Panc1 (cell line): ENCODE measurements at regions not wholly inside any gene's neighbourhood (a gene's known extent, or its start where the extent isn't known, plus 50 kb on each side); places are given as distances from the start of the nearest gene placed in this dataset.

ENCODE experiments used
- ATAC-seq: fragments of 200-7000 bp; cut with Tn5 transposase; 2 replicates; pipeline ENCODE4 v1.9.1; 2020; ENCODE audit warnings: mild to moderate bottlenecking, moderate library complexity
- BruUV-seq: library from RNA; stranded (reverse); fragments of 400-500 nt; replicated peaks from 2 replicates; lab custom pipeline; 2021; lab: Mats Ljungman, UMichigan
- CTCF ChIA-PET: fragments of 300-600 bp; sonication (Branson Sonifier 250); formaldehyde crosslinking; loops from one replicate; lab custom pipeline; 2022; ENCODE audit warnings: antibody characterized with exemption; lab: Charles Lee
- POLR2A ChIA-PET: fragments of 300-600 bp; sonication (Branson Sonifier 250); formaldehyde crosslinking; loops from one replicate; lab custom pipeline; 2022; ENCODE audit warnings: antibody characterized with exemption; lab: Charles Lee
- DNase-seq: peaks from one replicate; pipeline ENCODE4 v3.0.0-alpha.2; 2010; ENCODE audit warnings: low read depth, low spot score
- H3K27ac ChIP-seq: 2 replicates; pipeline ENCODE4 v1.5.1; 2011; ENCODE audit warnings: mild to moderate bottlenecking, low read length, inconsistent platforms
- H3K27me3 ChIP-seq: fragments of 200-500 bp; sonication (Bioruptor generic); 2 replicates; pipeline ENCODE4 v1.6.0; 2014; ENCODE audit warnings: low read length, inconsistent platforms; ENCODE audit not compliant: control insufficient read depth, insufficient read depth
- H3K36me3 ChIP-seq: fragments of 200-500 bp; sonication (Bioruptor generic); 2 replicates; pipeline ENCODE4 v1.5.1; 2014; ENCODE audit warnings: inconsistent platforms, mild to moderate bottlenecking, low read length, moderate library complexity; ENCODE audit not compliant: control insufficient read depth, insufficient read depth
- H3K4me1 ChIP-seq: 2 replicates; pipeline ENCODE4 v1.5.1; 2011; ENCODE audit warnings: inconsistent platforms, mild to moderate bottlenecking, low read length, moderate library complexity; ENCODE audit not compliant: control insufficient read depth, insufficient read depth
- H3K4me3 ChIP-seq, 2 experiments: 2 replicates each; pipeline ENCODE4 v1.5.1; 2011 to 2012; ENCODE audit warnings: low read depth in 2 of 2, low read length in 2 of 2, mild to moderate bottlenecking in 2 of 2, inconsistent platforms in 1 of 2, moderate library complexity in 1 of 2
- H3K9me3 ChIP-seq: fragments of 200-500 bp; sonication (Bioruptor generic); 2 replicates; pipeline ENCODE4 v1.5.1; 2014; ENCODE audit warnings: low read depth, mild to moderate bottlenecking, inconsistent platforms, low read length, moderate library complexity; ENCODE audit not compliant: control insufficient read depth, insufficient read depth
- POLR2AphosphoS5 ChIP-seq: IDR thresholded peaks from 2 replicates; pipeline ENCODE4 v1.6.1; 2012; ENCODE audit warnings: mild to moderate bottlenecking, low read depth, low read length, moderate library complexity
- SIN3A ChIP-seq: IDR thresholded peaks from 2 replicates; pipeline ENCODE4 v1.6.1; 2012; ENCODE audit warnings: low read depth, mild to moderate bottlenecking, low read length, moderate library complexity, borderline replicate concordance; ENCODE audit not compliant: insufficient read depth
- TCF7L2 ChIP-seq: IDR thresholded peaks from 2 replicates; pipeline ENCODE4 v1.6.1; 2011; ENCODE audit warnings: mild to moderate bottlenecking, low read depth, low read length, inconsistent platforms
- in situ Hi-C: cut with HindIII; loops from 2 replicates; pipeline ENCODE4 v1.10.0; 2016; ENCODE audit warnings: low sequenced_read_pairs, low pct_unique_long_range_greater_than_20kb
- intact Hi-C: fragments of 100-400 bp; cut with micrococcal nuclease; formaldehyde crosslinking; loops from one replicate; pipeline ENCODE4 v1.10.0; 2022; ENCODE audit not compliant: unreplicated experiment
- TF ChIP-seq, protein P1 (sequence below), 2 experiments: IDR thresholded peaks; 2 replicates each; pipeline ENCODE4 v1.6.1; 2011 to 2012; ENCODE audit warnings: low read depth in 2 of 2, control low read depth in 1 of 2, low read length in 1 of 2, mild to moderate bottlenecking in 1 of 2, moderate library complexity in 1 of 2; ENCODE audit not compliant: insufficient read depth in 1 of 2
- TF ChIP-seq, protein P2 (sequence below): fragments of 450-650 bp; IDR thresholded peaks from 2 replicates; pipeline ENCODE4 v1.5.1; 2017; ENCODE audit warnings: mild to moderate bottlenecking

DNA sequence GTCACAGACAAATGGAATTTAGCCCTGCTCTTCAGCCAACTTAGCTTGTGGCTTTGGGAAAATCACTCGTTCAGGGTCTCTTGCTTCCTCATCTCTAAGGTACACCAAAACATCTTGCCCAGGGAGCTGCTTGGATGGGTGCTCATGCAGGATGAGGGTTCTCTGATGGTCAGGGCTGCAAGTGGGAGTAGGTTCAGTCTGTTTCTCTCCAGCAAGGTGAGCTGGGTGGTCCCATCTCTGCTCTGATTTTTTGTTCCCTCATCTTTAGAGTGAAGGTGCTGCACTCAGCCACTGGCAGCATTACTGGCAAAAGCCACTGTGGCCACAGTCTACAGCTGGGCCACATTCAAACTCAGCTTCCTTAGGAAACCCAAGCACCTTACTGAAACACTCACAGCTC lies 149.9 kb upstream of the GPR26 start:
- BruUV-seq, result no TSS peak
- Histone ChIP-seq H3K4me3 (no peak overlapping the region), H3K36me3 (no peaks in the 10 kb centered on the region), H3K27me3 (peaks cover 3% of the 10 kb centered on the region; the same call in 1 of the 2 replicates), H3K4me1 (no peaks in the 10 kb centered on the region), H3K9me3 (no peaks in the 10 kb centered on the region), H3K27ac (no peak overlapping the region)
- ChIA-PET CTCF (interaction anchor here (0.5 kb wide), 1 partner anchor 101 kb away, joined by 4 read pairs; no protein-coding TSS in a partner anchor), POLR2A (interaction anchor here (0.6 kb wide), 1 partner anchor 13 kb away, joined by 3 read pairs; no protein-coding TSS in a partner anchor)
- ATAC-seq (no peak), DNase-seq (no peak)
- in situ Hi-C loops (no loop called here), intact Hi-C loops (no loop called here)
- TF ChIP-seq, protein P1, sequence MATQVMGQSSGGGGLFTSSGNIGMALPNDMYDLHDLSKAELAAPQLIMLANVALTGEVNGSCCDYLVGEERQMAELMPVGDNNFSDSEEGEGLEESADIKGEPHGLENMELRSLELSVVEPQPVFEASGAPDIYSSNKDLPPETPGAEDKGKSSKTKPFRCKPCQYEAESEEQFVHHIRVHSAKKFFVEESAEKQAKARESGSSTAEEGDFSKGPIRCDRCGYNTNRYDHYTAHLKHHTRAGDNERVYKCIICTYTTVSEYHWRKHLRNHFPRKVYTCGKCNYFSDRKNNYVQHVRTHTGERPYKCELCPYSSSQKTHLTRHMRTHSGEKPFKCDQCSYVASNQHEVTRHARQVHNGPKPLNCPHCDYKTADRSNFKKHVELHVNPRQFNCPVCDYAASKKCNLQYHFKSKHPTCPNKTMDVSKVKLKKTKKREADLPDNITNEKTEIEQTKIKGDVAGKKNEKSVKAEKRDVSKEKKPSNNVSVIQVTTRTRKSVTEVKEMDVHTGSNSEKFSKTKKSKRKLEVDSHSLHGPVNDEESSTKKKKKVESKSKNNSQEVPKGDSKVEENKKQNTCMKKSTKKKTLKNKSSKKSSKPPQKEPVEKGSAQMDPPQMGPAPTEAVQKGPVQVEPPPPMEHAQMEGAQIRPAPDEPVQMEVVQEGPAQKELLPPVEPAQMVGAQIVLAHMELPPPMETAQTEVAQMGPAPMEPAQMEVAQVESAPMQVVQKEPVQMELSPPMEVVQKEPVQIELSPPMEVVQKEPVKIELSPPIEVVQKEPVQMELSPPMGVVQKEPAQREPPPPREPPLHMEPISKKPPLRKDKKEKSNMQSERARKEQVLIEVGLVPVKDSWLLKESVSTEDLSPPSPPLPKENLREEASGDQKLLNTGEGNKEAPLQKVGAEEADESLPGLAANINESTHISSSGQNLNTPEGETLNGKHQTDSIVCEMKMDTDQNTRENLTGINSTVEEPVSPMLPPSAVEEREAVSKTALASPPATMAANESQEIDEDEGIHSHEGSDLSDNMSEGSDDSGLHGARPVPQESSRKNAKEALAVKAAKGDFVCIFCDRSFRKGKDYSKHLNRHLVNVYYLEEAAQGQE (IDR thresholded peaks at IDR 0.05; ENCODE audit: insufficient read depth in 1 of 2, low read depth in 2 of 2, low read length in 1 of 2), result no peak
- TF ChIP-seq, protein P2, sequence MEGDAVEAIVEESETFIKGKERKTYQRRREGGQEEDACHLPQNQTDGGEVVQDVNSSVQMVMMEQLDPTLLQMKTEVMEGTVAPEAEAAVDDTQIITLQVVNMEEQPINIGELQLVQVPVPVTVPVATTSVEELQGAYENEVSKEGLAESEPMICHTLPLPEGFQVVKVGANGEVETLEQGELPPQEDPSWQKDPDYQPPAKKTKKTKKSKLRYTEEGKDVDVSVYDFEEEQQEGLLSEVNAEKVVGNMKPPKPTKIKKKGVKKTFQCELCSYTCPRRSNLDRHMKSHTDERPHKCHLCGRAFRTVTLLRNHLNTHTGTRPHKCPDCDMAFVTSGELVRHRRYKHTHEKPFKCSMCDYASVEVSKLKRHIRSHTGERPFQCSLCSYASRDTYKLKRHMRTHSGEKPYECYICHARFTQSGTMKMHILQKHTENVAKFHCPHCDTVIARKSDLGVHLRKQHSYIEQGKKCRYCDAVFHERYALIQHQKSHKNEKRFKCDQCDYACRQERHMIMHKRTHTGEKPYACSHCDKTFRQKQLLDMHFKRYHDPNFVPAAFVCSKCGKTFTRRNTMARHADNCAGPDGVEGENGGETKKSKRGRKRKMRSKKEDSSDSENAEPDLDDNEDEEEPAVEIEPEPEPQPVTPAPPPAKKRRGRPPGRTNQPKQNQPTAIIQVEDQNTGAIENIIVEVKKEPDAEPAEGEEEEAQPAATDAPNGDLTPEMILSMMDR, result no peak
- TF ChIP-seq SIN3A (no peak), POLR2AphosphoS5 (no peak)

DNA sequence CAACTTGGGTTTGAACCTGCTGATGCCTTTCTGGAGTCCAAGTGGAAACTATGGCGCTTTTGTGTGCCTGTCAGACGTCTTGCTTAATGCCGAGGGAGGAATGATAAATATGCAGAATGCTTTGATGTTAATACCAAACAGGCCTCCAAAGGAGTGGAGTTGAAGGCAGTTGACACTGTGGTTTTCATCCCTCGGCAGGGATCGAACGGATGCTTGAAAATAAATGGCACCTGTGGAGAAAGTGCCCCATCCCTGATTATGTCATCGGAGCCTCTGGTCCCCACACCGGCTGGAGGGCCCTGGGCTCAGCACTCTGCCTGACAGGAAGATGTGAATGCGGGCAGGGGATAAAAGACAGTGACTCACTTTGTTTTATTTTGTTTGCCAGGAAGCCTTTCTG lies 148.7 kb upstream of the GPR26 start:
- BruUV-seq, result no TSS peak
- Histone ChIP-seq H3K27me3 (peaks cover 5% of the 10 kb centered on the region; the same call in 1 of the 2 replicates), H3K4me3 (no peak overlapping the region), H3K36me3 (no peaks in the 10 kb centered on the region), H3K4me1 (no peaks in the 10 kb centered on the region), H3K9me3 (no peaks in the 10 kb centered on the region), H3K27ac (no peak overlapping the region)
- DNase-seq (no peak), ATAC-seq (no peak)
- in situ Hi-C loops, result no loop called here
- no peak for TF ChIP-seq TCF7L2
- no peak for TF ChIP-seq POLR2AphosphoS5
- TF ChIP-seq SIN3A, result no peak
- TF ChIP-seq, protein P2, result no peak
- TF ChIP-seq, protein P1 (IDR thresholded peaks at IDR 0.05; ENCODE audit: insufficient read depth in 1 of 2, low read depth in 2 of 2, low read length in 1 of 2), result no peak
- ChIA-PET CTCF (no interaction called here), POLR2A (no interaction called here)
- intact Hi-C loops, result no loop called here
